ENCODE measurements at regions not wholly inside any gene's neighbourhood (a gene's known extent, or its start where the extent isn't known, plus 50 kb on each side); places are given as distances from the start of the nearest gene placed in this dataset.

- DNase-seq (ENCODE audit: low spot score), result peak; percentile 18
- no peak for FAIRE-seq
Observed at GRCh38 chr22:49026494-49027367, 800.9 kb downstream of the BRD1 start.

DNA sequence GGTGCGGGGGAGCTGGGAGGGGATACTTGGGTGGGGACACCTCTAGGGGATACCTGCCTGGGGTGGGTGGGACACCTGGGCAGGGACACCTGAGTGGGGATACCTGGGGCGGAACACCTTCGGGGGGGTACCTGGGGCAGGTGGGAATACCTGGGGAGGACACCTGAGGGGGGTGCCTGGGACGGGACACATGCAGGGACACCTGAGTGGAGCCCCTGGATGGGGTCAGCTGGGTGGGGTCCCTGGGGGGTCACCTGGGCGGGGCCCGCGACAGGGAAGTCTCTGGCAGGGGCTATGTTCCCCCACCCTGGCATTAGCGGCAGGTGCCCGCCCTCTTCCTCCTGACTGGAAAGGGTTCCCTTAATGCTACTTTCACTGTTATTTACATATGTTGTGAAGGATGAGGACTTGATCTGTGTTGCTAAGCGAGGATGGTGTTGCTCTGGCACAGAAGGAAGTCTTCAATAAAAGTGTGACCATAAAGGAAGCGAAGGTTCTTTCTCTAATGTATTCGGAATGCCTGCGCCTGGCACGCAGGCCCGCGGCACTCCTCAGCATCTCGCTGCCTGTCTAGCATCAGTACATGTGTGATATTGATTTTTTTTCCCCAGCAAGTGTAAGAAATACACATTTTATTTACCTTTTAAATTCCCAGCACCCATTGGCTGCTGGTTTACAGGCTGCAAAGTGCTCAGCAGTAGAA lies 801.7 kb downstream of the BRD1 start:
- DNase-seq (ENCODE audit: low spot score) (no peak), FAIRE-seq (no peak)

DNA sequence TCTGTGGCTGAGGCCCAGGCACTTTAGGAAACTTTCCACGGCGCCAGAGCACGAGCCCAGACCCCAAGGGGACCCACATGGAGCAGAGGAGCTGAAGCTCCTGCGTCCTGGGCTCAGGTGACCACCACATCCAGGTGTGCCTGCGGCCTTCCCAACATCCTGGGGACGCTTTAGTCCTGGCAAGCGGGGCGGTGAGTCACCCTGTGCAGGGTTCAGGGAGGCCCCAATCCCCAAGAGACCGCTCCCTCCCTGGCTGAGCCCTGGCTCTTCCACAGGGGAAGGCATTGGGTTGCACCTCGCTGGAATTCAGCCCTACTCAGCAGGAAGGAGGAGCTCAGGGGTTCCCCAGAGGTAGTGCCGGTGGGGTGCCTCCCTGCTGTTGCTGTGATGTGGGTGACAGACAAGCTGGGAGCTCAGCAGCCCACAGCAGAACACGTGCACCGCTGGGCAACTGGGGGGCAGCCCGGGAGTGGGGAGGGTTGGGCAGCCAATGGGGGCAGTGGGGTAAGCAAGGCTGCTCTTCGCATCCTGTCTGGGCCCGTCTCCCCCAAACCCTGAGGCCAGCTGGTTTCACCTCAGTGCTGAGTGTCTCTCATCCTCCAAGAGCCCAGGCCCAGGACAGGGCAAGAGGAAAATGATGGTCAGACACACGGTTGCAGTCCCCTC lies 802.8 kb downstream of the BRD1 start:
- FAIRE-seq (no peak), DNase-seq (ENCODE audit: low spot score) (peak; percentile 23)

GRCh38 chr22:49023879-49024774 lies 803.5 kb downstream of the BRD1 start:
- FAIRE-seq, result no peak

DNA sequence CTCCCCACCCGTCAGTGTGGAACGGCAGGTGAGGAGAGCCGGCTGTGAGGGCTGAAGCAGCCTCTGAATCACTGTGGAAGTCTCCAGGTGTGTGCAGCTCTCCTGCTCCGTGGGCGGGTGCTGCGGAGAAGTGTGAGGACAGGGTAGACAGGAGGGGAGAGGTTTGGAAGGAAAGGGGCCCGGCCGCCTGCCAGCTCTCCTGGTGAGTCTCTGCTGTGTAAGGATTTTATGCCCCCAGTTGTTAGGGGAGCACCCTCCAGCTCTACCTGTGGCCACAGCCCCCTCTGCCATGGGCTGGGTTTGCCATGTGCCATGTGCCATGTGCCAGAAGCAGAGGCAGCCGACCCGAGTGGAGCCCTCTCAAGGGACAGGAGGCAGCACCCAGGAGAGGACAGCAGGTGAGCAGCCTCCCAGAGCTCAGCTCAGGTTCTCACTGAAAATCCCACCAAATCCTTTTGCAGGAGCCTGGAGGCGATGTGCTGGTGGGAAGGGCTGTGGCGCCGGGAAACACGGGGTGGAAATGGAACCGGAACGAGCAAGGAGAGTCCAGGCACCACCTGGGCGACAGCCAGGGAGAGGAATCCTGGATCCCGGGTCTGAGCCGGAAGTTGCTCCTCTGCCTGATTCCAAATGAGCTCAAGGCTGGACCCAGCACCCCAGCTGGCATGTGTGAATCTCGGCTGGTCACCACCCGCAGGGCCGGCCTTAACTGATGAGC lies 804.4 kb downstream of the BRD1 start:
- FAIRE-seq (no peak), DNase-seq (ENCODE audit: low spot score) (no peak)

More at GRCh38 chr22:49023879-49024774, 803.5 kb downstream of the BRD1 start:
- no peak for DNase-seq (ENCODE audit: low spot score)

DNA sequence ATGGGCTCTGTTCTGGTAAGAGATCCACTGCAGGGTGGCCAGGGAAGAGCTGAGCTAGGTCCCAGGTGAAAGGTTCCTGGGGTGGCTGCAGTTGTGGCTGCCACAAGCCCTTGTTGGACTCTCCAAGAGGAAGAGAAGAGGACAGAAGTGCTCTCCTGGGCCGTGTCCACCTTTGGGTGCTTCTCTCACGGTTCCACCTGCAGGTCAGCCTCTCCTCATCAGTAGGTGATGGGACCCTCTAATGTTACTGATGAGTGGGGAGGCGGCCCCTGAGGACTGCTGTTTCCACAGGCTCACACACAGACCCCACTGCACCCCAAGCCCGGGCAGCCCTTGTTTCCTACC lies 804.9 kb downstream of the BRD1 start:
- no peak for FAIRE-seq

GRCh38 chr22:49021926-49022815 lies 805.5 kb downstream of the BRD1 start:
- no peak for DNase-seq (ENCODE audit: low spot score)
- FAIRE-seq, result no peak

More for the DNA sequence above, 804.9 kb downstream of the BRD1 start:
- no peak for DNase-seq (ENCODE audit: low spot score)

DNA sequence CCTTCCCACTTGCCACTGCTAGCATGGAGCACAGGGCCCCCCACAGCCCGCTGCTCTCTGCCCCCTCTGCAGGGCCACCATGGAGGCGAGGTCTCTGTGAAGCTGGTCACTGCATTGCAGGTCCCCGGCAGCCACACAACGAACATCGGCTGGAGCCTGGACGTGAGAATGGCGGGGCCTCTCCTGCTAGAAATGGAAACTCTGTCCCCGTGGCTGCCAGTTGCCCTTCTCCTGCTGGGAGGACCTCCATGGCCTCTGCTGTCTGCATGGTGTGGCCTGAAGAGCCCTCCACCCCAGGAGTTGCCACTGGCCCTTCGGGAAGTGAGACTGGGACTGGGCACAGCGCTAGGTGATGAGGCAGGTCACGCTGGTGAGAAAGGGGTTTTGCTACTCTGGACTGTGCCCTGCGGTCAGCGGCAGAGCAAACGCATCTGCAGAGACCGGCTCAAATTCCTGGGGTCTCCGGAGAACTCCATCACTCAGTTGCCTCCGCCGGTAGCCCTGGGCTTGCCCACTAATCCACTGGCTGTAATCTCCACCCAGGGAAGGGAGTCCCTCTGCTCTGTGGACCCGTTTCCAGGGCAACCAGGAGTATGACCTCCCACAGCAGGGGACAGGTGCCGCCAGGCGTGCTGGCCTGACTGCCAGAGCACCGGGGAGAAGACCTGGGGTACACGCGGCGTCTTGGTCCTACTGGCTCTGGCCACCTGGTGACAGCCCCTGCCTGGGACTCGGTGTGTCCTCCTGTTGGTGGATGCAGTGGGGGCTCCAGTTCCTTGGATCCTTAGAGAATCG lies 806.3 kb downstream of the BRD1 start:
- FAIRE-seq, result no peak
- no peak for DNase-seq (ENCODE audit: low spot score)

GRCh38 chr22:49019737-49020713 lies 807.6 kb downstream of the BRD1 start:
- no peak for DNase-seq (ENCODE audit: low spot score)

DNA sequence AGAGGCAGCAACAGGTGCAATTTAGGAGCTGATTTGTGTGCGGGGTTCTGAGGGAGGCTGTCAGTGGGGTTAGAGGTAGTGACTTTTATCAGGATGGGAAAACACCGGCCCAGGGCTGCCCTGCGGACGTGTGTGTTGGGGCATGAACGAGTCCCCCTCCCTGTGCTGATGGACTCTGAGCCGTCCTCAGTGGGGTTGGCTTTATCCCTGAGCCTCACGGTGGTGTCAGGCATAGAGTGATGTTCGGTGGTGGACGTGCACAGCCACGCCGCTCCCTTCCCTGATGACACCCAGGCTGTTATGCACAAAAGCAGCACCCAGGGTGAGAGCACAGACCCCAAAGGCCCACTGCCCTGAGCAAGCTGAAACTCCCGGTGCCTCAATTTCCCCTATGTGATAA lies 809.1 kb downstream of the BRD1 start:
- DNase-seq (ENCODE audit: low spot score) (no peak), FAIRE-seq (no peak)

More at GRCh38 chr22:49019737-49020713, 807.6 kb downstream of the BRD1 start:
- no peak for FAIRE-seq

DNA sequence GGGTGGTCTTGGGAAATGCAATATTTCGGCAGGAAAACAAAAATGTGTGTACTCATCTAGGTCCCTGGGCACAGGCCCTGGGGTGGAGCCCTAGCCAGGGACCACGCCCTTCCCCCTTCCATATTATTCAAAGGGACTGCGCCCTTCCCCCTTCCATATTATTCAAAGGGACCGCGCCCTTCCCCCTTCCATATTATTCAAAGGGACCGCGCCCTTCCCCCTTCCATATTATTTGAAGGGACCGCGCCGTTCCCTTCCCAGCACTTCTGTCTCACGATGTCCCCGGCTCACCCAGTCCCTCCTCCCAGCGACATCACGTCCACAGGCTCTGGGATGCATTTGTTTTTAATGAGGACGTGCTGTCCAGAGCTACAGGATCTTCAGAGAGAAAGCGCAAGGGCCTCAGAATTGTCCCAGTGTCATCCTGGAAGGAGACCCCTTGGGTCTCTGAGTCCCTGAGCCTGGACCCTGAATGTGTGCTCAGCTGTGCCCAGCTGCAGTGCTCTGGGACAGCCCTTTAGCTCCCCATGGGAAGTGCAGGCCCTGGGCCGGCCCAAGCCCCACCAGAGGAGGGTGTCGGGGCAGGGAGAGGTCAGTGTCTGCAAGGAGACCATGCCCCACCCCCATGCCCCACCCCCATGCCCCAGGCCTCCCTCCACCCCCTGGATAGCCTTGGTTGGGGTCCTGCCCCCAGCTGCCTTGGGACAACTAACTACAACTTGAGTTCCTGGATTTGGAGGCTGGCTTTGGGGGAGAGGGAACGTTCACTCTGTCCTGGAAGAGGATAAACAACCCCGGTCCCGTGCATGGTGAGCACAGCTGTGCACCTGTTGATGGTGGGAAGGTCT lies 810.0 kb downstream of the BRD1 start:
- DNase-seq (ENCODE audit: low spot score) (no peak), FAIRE-seq (no peak)

GRCh38 chr22:49016909-49017481 lies 810.7 kb downstream of the BRD1 start:
- no peak for DNase-seq (ENCODE audit: low spot score)
- no peak for FAIRE-seq

GRCh38 chr22:49015993-49016908 lies 811.4 kb downstream of the BRD1 start:
- no peak for DNase-seq (ENCODE audit: low spot score)
- no peak for FAIRE-seq

DNA sequence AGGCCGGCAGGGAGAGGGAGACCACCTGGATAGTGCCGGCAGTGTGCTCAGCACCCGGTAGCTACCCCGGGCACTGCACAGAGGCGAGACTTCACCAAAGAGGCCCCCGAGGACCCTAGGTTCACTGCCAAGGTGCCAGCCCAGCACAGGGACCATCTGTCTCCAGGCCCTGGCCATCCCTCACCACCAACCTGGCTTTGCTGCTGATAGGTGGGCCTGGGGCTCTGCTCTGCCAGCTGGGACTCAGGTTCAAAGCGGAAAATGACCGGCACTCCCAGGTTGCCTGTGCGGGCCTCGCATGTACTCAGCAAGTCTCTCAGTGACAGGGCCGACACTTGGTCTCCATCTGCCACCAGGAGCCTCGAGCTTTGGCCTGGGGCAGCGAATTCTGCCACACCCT lies 812.2 kb downstream of the BRD1 start:
- DNase-seq (ENCODE audit: low spot score) (no peak), FAIRE-seq (no peak)
